Natural killer cell treated with Interleukin-12 subunit alpha and Interleukin-12 subunit beta and Interleukin-15 and Interleukin-18, amount 100 ng/mL, for 72 hours (primary cell): ENCODE measurements at regions not wholly inside any gene's neighbourhood (a gene's known extent, or its start where the extent isn't known, plus 50 kb on each side); places are given as distances from the start of the nearest gene placed in this dataset.
"Not testable (repeated sequence)": the region's sequence is repeated elsewhere in the genome, so short reads cannot be mapped to it uniquely, and the experiment has no call there.

Source experiments
- ATAC-seq, 2 donors: fragments of 150-1000 bp; cut with Tn5 transposase in 1 of 2; sonication (Bioruptor Pico), chemical (Tn5 transposase) in 1 of 2; 2 replicates each; pipeline ENCODE4 v1.10.0; 2021
- DNase-seq: peaks from one replicate; pipeline ENCODE4 v3.0.0; 2022; ENCODE audit warnings: low spot score
- H3K27ac Mint-ChIP-seq, 2 donors: 1 replicate in 1 of 2; 2 replicates in 1 of 2; pipeline ENCODE4 v1.8.0; 2022; ENCODE audit warnings: mixed read lengths in 2 of 2, mild to moderate bottlenecking in 1 of 2, moderate library complexity in 1 of 2
- H3K27me3 Mint-ChIP-seq, 2 donors: 1 replicate in 1 of 2; 2 replicates in 1 of 2; pipeline ENCODE4 v1.8.0; 2022; ENCODE audit warnings: mixed read lengths in 2 of 2
- H3K36me3 Mint-ChIP-seq: one replicate; pipeline ENCODE4 v1.8.0; 2022; ENCODE audit warnings: mixed read lengths
- H3K4me1 Mint-ChIP-seq, 2 donors: 1 replicate in 1 of 2; 2 replicates in 1 of 2; pipeline ENCODE4 v1.8.0; 2022; ENCODE audit warnings: low read depth in 2 of 2, mixed read lengths in 2 of 2, mild to moderate bottlenecking in 1 of 2
- H3K4me3 Mint-ChIP-seq: one replicate; pipeline ENCODE4 v1.8.0; 2022; ENCODE audit warnings: mixed read lengths
- H3K9me3 Mint-ChIP-seq: 2 replicates; pipeline ENCODE4 v1.8.0; 2022; ENCODE audit warnings: mixed read lengths

DNA sequence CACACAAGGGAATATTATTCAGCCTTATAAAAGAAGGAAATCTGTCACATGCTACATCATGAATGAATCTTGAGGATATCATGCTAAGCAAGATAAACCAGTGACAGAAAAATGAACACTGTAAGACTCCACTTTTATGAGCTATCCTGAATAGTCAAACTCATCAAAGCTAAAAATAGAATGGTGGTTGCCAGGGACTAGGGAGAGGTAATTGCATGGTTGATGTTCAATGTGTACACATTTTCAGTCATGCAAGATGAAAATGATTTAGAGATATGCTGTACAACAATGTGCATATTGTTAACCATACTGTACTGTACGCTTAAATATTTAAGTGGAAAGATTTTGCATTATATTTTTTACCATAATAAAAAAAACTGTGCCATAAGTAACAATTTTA lies 1349.1 kb downstream of the XPNPEP1 start:
- Mint-ChIP-seq H3K27me3 (no peaks in the 10 kb centered on the region), H3K27ac (no peak overlapping the region), H3K4me3 (no peak overlapping the region), H3K9me3 (no peaks in the 10 kb centered on the region), H3K36me3 (no peaks in the 10 kb centered on the region), H3K4me1 (no peaks in the 10 kb centered on the region)
- DNase-seq, result no peak
- no peak for ATAC-seq

DNA sequence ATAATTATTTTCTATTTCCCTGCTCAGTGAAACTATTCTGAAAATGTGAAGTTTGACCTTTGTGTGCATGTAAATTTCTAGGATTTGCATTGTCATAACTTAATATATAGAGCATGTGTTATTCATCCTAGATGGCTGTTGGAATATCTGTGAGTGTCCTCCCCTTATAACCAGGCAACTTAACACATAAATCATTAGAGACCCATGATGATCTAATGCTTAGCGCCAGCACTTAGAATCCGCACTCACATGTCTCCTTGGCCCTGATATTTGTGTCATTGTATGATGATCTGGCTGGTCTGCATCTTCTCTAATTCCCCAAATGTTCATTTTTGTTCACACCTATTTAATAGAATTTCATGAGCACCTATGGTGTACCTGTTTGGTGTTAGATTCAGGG lies 1354.5 kb downstream of the XPNPEP1 start:
- Mint-ChIP-seq H3K27me3 (no peaks in the 10 kb centered on the region), H3K4me3 (no peak overlapping the region), H3K27ac (no peak overlapping the region), H3K36me3 (no peaks in the 10 kb centered on the region), H3K4me1 (no peaks in the 10 kb centered on the region), H3K9me3 (peaks cover 5% of the 10 kb centered on the region)
- ATAC-seq (no peak), DNase-seq (no peak)

DNA sequence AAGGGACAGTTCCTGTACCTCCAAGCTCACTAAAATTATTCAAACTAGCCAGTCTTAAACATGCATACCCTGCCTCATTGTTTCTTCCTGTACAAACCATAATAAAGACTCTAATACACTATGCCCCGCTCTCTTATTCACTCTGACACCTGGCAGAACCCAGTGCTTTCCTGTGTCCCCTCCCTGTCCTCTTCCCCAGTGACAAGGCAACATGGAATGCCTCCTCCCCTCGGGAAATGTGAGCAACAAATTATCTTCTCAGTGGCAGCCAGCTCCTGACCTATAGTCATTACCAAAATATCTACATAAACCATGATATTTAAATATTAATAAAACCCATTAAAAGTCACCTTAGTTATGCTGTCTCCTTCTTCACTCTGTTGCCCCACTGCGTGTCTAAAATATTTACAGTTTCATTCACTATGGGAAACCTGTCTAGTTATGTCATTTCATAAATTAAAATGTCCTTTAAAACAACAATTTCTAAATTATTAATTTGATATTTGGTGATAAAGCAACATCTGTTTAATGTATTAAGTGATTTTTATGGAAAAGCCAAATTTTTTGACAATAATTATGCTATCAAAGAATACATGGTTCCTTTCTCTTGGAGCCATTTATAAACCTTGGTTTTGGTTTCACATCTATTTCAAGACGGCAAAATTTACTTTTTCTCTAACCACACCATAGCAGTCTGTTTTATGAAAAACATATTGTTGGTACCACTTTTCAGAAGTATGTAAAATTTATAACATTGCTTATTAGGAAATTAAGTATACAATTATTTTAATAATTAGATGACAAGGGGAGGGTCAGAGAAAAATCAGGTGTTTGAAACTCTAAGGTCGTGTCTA lies 1355.2 kb downstream of the XPNPEP1 start:
- H3K9me3 Mint-ChIP-seq, result peaks cover 9% of the 10 kb centered on the region
- no peak for ATAC-seq
- no peak overlapping the region for H3K4me3 Mint-ChIP-seq
- DNase-seq, result no peak
- no peaks in the 10 kb centered on the region for H3K36me3 Mint-ChIP-seq
- no peak overlapping the region for H3K27ac Mint-ChIP-seq
- no peaks in the 10 kb centered on the region for H3K4me1 Mint-ChIP-seq
- H3K27me3 Mint-ChIP-seq, result no peaks in the 10 kb centered on the region

DNA sequence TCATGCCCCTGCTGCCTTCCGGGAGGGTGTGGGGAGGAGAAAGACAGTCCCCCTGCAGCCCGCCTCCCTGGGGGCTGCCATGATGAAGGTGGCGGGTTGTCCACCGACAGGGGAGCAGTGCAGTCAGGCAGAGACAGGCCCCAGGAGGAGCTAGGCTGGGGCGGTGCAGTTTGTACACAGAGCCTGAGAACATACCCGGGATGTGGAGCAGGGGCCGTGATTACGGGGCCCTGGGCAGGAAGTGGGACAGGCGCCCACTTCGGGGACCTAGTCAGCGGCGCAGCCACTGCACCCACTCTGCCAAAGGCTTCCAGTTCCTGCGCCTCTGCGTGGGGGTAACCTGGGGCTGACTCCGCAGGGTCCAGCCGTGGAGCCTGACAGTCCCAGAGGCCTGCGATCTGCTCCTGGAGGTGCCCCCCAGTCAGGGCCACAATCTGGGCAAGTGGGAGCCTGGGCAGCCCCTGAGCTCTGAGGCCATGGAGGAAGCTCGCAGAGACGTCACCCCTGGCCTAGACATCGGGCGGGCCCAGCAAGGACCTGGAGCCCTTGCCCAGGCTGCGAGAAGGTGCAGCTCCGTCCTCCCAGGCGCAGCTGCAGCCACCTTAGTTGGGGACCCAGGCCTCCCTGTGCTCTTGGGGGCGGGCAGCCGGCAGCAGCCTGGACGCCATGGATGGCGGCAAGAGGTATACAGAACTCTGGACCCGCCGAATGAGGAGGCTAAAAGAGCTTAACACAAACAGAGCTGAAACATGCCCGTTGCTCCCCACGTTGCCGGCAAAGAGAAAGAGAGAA lies 1356.8 kb downstream of the XPNPEP1 start:
- H3K36me3 Mint-ChIP-seq, result no peaks in the 10 kb centered on the region
- H3K4me3 Mint-ChIP-seq, result no peak overlapping the region
- DNase-seq, result no peak
- ATAC-seq, result peak; percentile 27 to 43
- H3K27ac Mint-ChIP-seq, result no peak overlapping the region
- no peaks in the 10 kb centered on the region for H3K27me3 Mint-ChIP-seq
- H3K4me1 Mint-ChIP-seq, result no peaks in the 10 kb centered on the region
- H3K9me3 Mint-ChIP-seq, result peaks cover 9% of the 10 kb centered on the region

DNA sequence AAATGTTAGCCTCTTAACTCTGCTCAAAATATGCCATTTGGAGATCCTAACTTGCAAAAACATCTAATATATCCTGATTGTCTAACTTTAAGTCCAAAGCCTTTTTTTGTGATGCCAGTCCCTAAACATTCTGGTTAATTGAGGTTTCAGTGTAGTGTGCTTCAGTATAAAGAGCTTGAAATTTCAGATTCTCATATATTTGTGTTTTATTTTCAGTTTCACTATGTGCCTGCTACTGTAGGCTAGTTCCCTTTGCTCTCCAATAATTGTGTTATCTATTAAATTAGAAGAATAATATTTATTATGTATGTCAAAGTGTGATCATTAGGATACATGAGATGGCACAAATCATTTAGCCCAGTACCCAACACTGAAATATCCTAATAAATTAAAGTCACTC lies 1361.2 kb downstream of the XPNPEP1 start:
- no peak overlapping the region for H3K27ac Mint-ChIP-seq
- H3K4me1 Mint-ChIP-seq, result no peaks in the 10 kb centered on the region
- DNase-seq, result no peak
- no peak for ATAC-seq
- no peaks in the 10 kb centered on the region for H3K27me3 Mint-ChIP-seq
- peaks cover 4% of the 10 kb centered on the region for H3K9me3 Mint-ChIP-seq
- no peak overlapping the region for H3K4me3 Mint-ChIP-seq
- H3K36me3 Mint-ChIP-seq, result no peaks in the 10 kb centered on the region

DNA sequence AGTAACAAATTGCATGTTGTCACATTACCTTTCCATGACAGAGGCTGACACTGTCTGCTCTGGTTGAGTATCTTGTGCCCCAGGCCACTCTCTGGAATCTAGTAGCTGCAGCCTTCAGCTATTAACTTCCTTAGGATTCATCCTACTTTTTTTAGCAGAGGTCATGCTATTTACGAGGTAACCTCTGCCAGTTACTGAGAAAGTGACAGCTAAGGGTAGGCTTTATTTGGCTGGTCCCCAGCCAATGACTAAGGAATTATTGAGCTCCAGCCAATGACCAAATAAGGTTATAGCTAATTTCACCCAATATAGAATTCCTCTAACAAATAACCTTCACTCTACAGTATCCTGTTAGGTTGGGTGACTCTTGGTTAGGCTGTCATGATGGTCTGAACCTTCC lies 1361.7 kb downstream of the XPNPEP1 start:
- Mint-ChIP-seq H3K27ac (no peak overlapping the region), H3K9me3 (peaks cover 4% of the 10 kb centered on the region), H3K4me1 (no peaks in the 10 kb centered on the region), H3K27me3 (no peaks in the 10 kb centered on the region), H3K36me3 (no peaks in the 10 kb centered on the region), H3K4me3 (no peak overlapping the region)
- no peak for DNase-seq
- no peak for ATAC-seq

DNA sequence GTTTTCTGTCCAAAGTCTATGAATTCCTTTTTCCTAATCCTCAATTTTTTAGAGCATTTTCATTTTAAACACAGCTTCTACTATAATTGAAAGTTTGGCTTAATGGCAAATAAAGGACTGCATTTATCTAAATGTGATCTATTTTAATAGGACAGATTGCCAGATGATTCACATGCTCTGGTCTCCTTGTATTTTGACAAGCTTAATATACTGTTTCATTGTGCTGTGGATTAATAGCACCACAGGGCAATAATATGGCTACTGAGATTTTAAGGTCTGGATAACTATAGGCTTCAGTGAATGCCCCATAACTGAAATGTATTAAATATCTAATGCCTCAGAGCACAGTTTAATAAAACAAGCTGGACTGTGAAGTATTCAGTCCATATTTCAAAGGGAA lies 1362.8 kb downstream of the XPNPEP1 start:
- ATAC-seq (no peak), DNase-seq (no peak)
- Mint-ChIP-seq H3K4me1 (no peaks in the 10 kb centered on the region), H3K27me3 (no peaks in the 10 kb centered on the region), H3K9me3 (peaks cover 4% of the 10 kb centered on the region), H3K27ac (no peak overlapping the region), H3K36me3 (no peaks in the 10 kb centered on the region), H3K4me3 (no peak overlapping the region)

GRCh38 chr10:108556186-108556585 lies 1367.1 kb downstream of the XPNPEP1 start:
- Mint-ChIP-seq H3K27ac (no peak overlapping the region), H3K4me3 (no peak overlapping the region), H3K4me1 (no peaks in the 10 kb centered on the region)

DNA sequence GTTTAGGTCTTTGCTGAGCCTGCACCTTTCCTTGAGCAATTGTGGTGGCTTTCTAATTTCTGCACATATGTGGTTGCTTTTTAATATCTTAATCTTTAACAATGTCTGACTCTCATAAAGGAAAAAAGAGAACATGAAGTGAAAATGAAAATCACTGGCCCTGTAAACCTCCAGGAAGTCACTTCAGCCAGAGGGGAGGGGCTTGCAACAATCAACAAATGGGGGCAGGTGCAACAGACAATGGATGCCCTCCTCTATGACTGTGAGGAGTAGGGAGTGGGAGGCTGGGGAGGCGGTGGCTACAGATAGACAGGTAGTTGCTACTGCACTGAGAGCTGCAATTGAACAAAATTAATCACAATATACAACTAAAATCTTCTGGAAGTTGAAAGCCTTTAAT lies 1377.4 kb downstream of the XPNPEP1 start:
- H3K9me3 Mint-ChIP-seq, result no peaks in the 10 kb centered on the region
- no peaks in the 10 kb centered on the region for H3K36me3 Mint-ChIP-seq
- H3K4me1 Mint-ChIP-seq, result peaks cover 0 to 2% of the 10 kb centered on the region in 2 donors
- ATAC-seq (no peak), DNase-seq (no peak)
- H3K4me3 Mint-ChIP-seq, result no peak overlapping the region
- H3K27me3 Mint-ChIP-seq, result no peaks in the 10 kb centered on the region
- H3K27ac Mint-ChIP-seq, result no peak overlapping the region

More at GRCh38 chr10:108556186-108556585, 1367.1 kb downstream of the XPNPEP1 start:
- H3K36me3 Mint-ChIP-seq, result no peaks in the 10 kb centered on the region
- ATAC-seq (no peak), DNase-seq (no peak)
- no peaks in the 10 kb centered on the region for H3K27me3 Mint-ChIP-seq
- no peaks in the 10 kb centered on the region for H3K9me3 Mint-ChIP-seq

DNA sequence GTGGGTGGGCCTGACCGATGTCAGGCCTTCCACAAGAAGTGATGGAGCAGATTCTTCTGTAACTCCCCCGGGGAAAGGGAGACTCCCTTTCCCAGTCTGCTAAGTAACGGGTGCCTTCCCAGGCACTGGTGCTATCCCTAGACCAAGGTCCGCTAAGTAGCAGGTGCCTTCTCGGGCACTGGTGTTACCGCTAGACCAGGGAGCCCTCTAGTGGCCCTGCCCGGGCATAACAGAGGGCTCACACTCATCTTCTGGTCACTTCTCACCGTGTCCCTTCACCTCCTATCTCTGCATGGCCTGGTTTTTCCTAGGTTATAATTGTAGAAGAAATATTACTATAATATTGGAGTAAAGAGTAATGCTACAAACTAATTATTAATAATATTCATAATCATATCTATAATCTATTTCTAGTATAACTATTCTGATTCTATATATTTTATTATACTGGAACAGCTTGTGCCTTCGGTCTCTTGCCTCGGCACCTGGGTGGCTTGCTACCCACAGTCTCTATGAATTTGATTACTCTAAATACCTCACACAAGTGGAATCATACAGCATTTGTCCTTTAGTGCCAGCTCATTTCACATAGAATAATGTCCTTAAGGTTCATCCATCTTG lies 1378.7 kb downstream of the XPNPEP1 start:
- ATAC-seq (no peak), DNase-seq (no peak)
- Mint-ChIP-seq H3K27me3 (no peaks in the 10 kb centered on the region), H3K9me3 (no peaks in the 10 kb centered on the region), H3K4me1 (peaks cover 0 to 2% of the 10 kb centered on the region in 2 donors), H3K36me3 (no peaks in the 10 kb centered on the region), H3K27ac (no peak overlapping the region), H3K4me3 (no peak overlapping the region)

GRCh38 chr10:108533551-108533950 lies 1369.0 kb upstream of the SORCS1 start:
- not testable (repeated sequence) for H3K4me3 Mint-ChIP-seq, H3K36me3 Mint-ChIP-seq, DNase-seq, H3K4me1 Mint-ChIP-seq, H3K27ac Mint-ChIP-seq, ATAC-seq, H3K27me3 Mint-ChIP-seq
- peaks cover 21% of the 10 kb centered on the region for H3K9me3 Mint-ChIP-seq

DNA sequence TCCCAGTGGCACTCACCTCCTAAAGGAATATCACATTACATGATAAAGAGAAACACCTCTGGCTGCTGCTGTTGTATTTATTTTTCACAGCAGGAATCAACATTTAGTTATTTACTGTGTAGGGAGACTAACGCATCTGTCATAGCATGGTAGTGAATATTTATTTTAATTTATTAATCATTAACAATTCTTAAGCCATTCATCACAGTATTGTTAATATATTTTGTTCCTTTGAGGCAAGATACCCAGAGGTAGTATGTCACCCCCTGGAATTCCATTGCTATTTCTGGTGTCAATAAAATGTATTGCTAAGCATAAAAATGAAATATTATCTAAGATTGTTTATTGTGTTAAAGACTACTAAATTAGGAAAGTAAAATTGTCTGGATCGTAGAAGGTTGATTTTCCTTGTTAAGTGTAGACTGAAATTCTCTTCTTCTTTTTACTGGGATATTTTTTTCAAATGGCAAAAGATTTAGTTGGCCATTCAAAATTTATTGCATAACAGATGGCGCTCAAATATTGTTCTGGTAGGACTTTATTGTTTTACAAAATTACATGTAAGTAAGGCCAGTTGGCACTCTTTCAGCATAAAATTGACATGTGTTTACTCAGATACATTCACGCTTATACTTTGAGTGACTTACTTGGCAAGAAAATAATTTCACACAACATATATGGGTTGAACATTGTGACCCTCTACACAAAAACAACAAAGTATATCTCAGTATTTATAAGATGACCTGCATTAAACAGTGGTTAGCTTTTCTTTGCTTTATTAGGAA lies 1358.7 kb upstream of the SORCS1 start:
- no peaks in the 10 kb centered on the region for H3K27me3 Mint-ChIP-seq
- no peak overlapping the region for H3K27ac Mint-ChIP-seq
- ATAC-seq (no peak), DNase-seq (no peak)
- H3K4me3 Mint-ChIP-seq, result no peak overlapping the region
- no peaks in the 10 kb centered on the region for H3K36me3 Mint-ChIP-seq
- peaks cover 5% of the 10 kb centered on the region for H3K9me3 Mint-ChIP-seq
- no peaks in the 10 kb centered on the region for H3K4me1 Mint-ChIP-seq

DNA sequence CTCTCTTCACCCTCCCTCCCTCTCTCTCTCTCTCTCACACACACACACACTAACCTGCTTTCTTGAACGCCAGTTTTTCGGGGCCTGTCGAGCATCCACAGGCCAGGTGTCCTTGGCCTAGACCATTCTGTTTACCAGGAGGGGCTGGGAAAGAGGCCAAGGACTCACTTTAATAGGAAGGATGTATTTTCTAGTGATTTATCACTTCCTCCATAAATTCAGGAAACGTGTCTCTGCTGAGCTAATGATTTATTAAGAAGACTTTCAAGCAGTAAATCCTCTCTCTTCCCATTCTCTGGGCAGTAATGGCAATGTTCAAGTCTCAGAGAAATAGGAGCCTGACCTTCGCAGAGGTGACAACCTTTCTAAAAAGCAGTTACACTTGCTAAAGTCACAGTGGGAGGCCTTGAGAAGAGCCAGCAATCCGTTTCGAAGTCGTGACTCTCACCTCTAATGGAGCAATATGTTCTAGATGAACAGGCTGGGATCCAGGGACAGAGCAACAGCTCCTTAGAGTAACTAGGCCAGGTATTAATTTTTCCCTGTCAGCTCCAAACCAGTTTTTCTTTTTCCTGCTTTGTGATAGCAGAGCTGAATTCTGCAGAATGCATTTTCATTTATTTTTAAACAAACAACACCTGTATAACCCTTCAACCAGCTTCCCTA lies 1357.5 kb upstream of the SORCS1 start:
- Mint-ChIP-seq H3K27ac (no peak overlapping the region), H3K9me3 (peaks cover 5% of the 10 kb centered on the region), H3K27me3 (no peaks in the 10 kb centered on the region), H3K4me3 (no peak overlapping the region), H3K4me1 (no peaks in the 10 kb centered on the region), H3K36me3 (no peaks in the 10 kb centered on the region)
- ATAC-seq, result no peak
- no peak for DNase-seq
